MM.1S (cell line): ENCODE measurements at regions not wholly inside any gene's neighbourhood (a gene's known extent, or its start where the extent isn't known, plus 50 kb on each side); places are given as distances from the start of the nearest gene placed in this dataset.

ENCODE experiments used
- EZH2 ChIP-seq: fragments of 300-600 bp; sonication (generic); optimal IDR thresholded peaks from 2 replicates; pipeline ENCODE3; 2017; ENCODE audit warnings: low read depth, mild to moderate bottlenecking, antibody characterized with exemption, low read length, mixed read lengths
- TF ChIP-seq, protein P1 (sequence below): fragments of 300-600 bp; sonication (generic); IDR thresholded peaks from 2 replicates; pipeline ENCODE4 v1.5.1; 2016; ENCODE audit warnings: antibody characterized with exemption, low read length, mixed read lengths

DNA sequence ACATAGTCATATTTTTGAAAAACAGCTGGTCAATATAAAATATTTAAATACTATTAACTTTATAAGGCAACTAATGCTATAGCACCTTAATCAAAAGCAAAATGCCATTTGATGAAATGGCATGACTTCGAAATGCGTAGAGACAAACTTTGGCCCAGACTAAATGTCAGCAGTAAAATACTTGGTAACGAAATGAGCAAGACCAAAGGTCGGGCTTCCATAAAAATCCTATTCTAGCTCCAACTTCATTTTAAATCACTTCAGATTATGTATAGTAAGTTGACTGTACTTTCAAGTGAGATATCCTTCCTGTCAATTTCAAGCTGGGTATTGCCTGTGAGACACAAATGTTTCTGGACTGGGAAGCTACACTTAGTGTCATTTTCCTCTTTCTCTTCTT, 805.4 kb upstream of the ZNF608 start:
- TF ChIP-seq EZH2 = no peak
- TF ChIP-seq, protein P1, sequence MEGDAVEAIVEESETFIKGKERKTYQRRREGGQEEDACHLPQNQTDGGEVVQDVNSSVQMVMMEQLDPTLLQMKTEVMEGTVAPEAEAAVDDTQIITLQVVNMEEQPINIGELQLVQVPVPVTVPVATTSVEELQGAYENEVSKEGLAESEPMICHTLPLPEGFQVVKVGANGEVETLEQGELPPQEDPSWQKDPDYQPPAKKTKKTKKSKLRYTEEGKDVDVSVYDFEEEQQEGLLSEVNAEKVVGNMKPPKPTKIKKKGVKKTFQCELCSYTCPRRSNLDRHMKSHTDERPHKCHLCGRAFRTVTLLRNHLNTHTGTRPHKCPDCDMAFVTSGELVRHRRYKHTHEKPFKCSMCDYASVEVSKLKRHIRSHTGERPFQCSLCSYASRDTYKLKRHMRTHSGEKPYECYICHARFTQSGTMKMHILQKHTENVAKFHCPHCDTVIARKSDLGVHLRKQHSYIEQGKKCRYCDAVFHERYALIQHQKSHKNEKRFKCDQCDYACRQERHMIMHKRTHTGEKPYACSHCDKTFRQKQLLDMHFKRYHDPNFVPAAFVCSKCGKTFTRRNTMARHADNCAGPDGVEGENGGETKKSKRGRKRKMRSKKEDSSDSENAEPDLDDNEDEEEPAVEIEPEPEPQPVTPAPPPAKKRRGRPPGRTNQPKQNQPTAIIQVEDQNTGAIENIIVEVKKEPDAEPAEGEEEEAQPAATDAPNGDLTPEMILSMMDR = no peak
